Coronary artery (tissue), 2 donors: ENCODE measurements at regions not wholly inside any gene's neighbourhood (a gene's known extent, or its start where the extent isn't known, plus 50 kb on each side); places are given as distances from the start of the nearest gene placed in this dataset.
"Not testable (repeated sequence)": the region's sequence is repeated elsewhere in the genome, so short reads cannot be mapped to it uniquely, and the experiment has no call there.

ENCODE experiments used
- DNase-seq: peaks from one replicate; pipeline ENCODE4 v3.0.0-alpha.2; 2017; ENCODE audit warnings: low spot score
- H3K27ac ChIP-seq, 2 donors: fragments of 200-600 bp; sonication (generic); one replicate each; pipeline ENCODE4 v1.5.1; 2016 to 2019
- H3K4me3 ChIP-seq: fragments of 200-600 bp; sonication (generic); 2 replicates; pipeline ENCODE4 v1.5.1; 2016; ENCODE audit warnings: mild to moderate bottlenecking, moderate library complexity
- CTCF ChIP-seq: fragments of 200-600 bp; sonication (generic); IDR thresholded peaks from one replicate; pipeline ENCODE4 v1.5.1; 2019; ENCODE audit warnings: antibody characterized with exemption

GRCh38 chr6:73980096-73980495 lies 284.1 kb downstream of the CD109 start:
- no peak overlapping the region for H3K27ac ChIP-seq
- H3K4me3 ChIP-seq: no peak overlapping the region
- DNase-seq: no peak
- no peak for TF ChIP-seq CTCF

GRCh38 chr6:73978330-73978729 lies 282.3 kb downstream of the CD109 start:
- no peak for DNase-seq
- no peak for TF ChIP-seq CTCF
- Histone ChIP-seq H3K27ac (no peak overlapping the region), H3K4me3 (no peak overlapping the region)

GRCh38 chr6:73972518-73972917 lies 276.5 kb downstream of the CD109 start:
- not testable (repeated sequence) for H3K4me3 ChIP-seq, H3K27ac ChIP-seq, DNase-seq

GRCh38 chr6:73969971-73970970 lies 274.3 kb downstream of the CD109 start:
- TF ChIP-seq CTCF: no peak
- Histone ChIP-seq H3K4me3 (no peak overlapping the region), H3K27ac (no peak overlapping the region)
- no peak for DNase-seq

GRCh38 chr6:73968221-73968757 lies 272.3 kb downstream of the CD109 start:
- H3K4me3 ChIP-seq: no peak overlapping the region
- no peak overlapping the region for H3K27ac ChIP-seq
- no peak for DNase-seq
- TF ChIP-seq CTCF: no peak

GRCh38 chr6:73965539-73966029 lies 269.6 kb downstream of the CD109 start:
- DNase-seq: no peak
- no peak overlapping the region for H3K27ac ChIP-seq
- H3K4me3 ChIP-seq: no peak overlapping the region
- no peak for TF ChIP-seq CTCF

GRCh38 chr6:73964241-73964854 lies 268.3 kb downstream of the CD109 start:
- DNase-seq: no peak
- H3K4me3 ChIP-seq: no peak overlapping the region
- no peak for TF ChIP-seq CTCF
- no peak overlapping the region for H3K27ac ChIP-seq
